Stimulated activated CD4-positive, alpha-beta T cell treated with anti-CD3 and anti-CD28 coated beads, TNF-alpha, amount 100 ng/mL, for 1 hour (primary cell): ENCODE measurements at regions not wholly inside any gene's neighbourhood (a gene's known extent, or its start where the extent isn't known, plus 50 kb on each side); places are given as distances from the start of the nearest gene placed in this dataset.

Experiments
- DNase-seq, 3 donors: peaks; one replicate each; pipeline ENCODE4 v3.0.0-alpha.2; 2020; ENCODE audit warnings: low read depth in 3 of 3, low spot score in 1 of 3

- DNase-seq, result no peak
Measured at GRCh38 chr9:28892538-28892937, 1319.3 kb upstream of the C9orf72 start.

GRCh38 chr9:28899267-28899666 lies 1326.0 kb upstream of the C9orf72 start:
- no peak for DNase-seq

GRCh38 chr9:28899926-28900325 lies 1326.6 kb upstream of the C9orf72 start:
- DNase-seq, result no peak

- DNase-seq, result no peak
Measured at GRCh38 chr9:28900406-28900805, 1327.1 kb upstream of the C9orf72 start.

GRCh38 chr9:28909526-28909925 lies 1336.2 kb upstream of the C9orf72 start:
- no peak for DNase-seq

GRCh38 chr9:28912621-28913020 lies 1339.3 kb upstream of the C9orf72 start:
- no peak for DNase-seq

GRCh38 chr9:28915202-28915930 lies 1342.1 kb upstream of the C9orf72 start:
- no peak for DNase-seq

- no peak for DNase-seq
Measured at GRCh38 chr9:28916348-28916747, 1343.1 kb upstream of the C9orf72 start.

- DNase-seq, result no peak
Measured at GRCh38 chr9:28921857-28922500, 1348.7 kb upstream of the C9orf72 start.

- no peak for DNase-seq
Measured at GRCh38 chr9:28922891-28923290, 1349.6 kb upstream of the C9orf72 start.

GRCh38 chr9:28923351-28923750 lies 1350.1 kb upstream of the C9orf72 start:
- no peak for DNase-seq

- no peak for DNase-seq
Measured at GRCh38 chr9:28925157-28925556, 1351.9 kb upstream of the C9orf72 start.

- no peak for DNase-seq
Measured at GRCh38 chr9:28926306-28926705, 1353.0 kb upstream of the C9orf72 start.

GRCh38 chr9:28927691-28928090 lies 1354.4 kb upstream of the C9orf72 start:
- no peak for DNase-seq

GRCh38 chr9:28929433-28929832 lies 1356.2 kb upstream of the C9orf72 start:
- no peak for DNase-seq

GRCh38 chr9:28930766-28931165 lies 1357.5 kb upstream of the C9orf72 start:
- DNase-seq, result no peak

- DNase-seq, result no peak
Measured at GRCh38 chr9:28934111-28934510, 1360.8 kb upstream of the C9orf72 start.

- no peak for DNase-seq
Measured at GRCh38 chr9:28938981-28939380, 1365.7 kb upstream of the C9orf72 start.

GRCh38 chr9:28941856-28942255 lies 1368.6 kb upstream of the C9orf72 start:
- DNase-seq, result no peak

GRCh38 chr9:28942941-28943340 lies 1369.7 kb upstream of the C9orf72 start:
- DNase-seq, result no peak

- DNase-seq, result no peak
Measured at GRCh38 chr9:28946648-28947047, 1373.4 kb upstream of the C9orf72 start.

GRCh38 chr9:28951945-28952344 lies 1378.7 kb upstream of the C9orf72 start:
- DNase-seq, result no peak
